GM19239 (cell line): ENCODE measurements at regions not wholly inside any gene's neighbourhood (a gene's known extent, or its start where the extent isn't known, plus 50 kb on each side); places are given as distances from the start of the nearest gene placed in this dataset.

Source experiments
- DNase-seq: peaks from one replicate; pipeline ENCODE4 v3.0.0; 2011; ENCODE audit warnings: low spot score; ENCODE audit not compliant: insufficient read length
- FAIRE-seq: peaks from 2 replicates; lab custom pipeline; 2011; peaks lifted over from hg19 to GRCh38; lab: Jason Lieb, UNC

DNA sequence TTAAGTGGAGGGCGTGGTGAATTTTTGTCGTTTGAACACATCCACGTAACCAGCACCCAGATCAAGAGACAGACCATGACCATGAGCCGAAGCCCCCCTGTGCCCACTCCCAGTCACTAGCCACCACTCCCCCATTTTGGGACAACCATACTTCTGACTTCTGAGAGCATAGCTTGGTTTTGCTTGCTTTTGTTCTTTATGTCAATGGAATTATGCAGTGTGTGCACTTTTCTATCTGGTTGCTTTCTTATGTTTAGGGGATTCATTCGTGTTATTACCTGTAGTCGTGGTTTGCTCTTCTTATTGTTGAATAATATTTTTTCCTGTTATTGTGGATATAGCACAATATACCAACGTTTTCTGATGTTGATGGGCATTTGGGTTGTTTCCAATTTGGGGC lies 141.7 kb downstream of the GLI2 start:
- no peak for DNase-seq
- FAIRE-seq: no peak

DNA sequence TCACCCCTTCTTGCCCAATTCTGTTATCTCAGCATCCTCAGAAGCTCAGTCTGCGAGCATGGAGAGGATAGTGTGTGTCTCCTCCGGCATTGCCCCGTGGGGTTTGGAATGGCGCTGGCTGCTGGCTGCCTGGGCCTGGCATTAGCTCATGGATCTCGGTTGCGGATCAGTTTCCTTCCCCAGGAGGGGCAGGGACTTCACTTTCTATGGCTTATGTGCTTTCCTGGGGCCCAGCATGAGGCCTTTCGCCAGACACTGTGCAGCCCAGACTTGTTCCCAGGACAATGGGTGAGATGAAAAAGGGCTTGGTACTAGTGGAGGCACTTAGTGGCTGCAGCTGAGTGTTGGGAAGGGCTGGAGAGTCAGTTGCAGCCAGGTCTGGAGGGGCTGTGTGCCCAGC lies 143.3 kb downstream of the GLI2 start:
- FAIRE-seq: no peak
- no peak for DNase-seq

DNA sequence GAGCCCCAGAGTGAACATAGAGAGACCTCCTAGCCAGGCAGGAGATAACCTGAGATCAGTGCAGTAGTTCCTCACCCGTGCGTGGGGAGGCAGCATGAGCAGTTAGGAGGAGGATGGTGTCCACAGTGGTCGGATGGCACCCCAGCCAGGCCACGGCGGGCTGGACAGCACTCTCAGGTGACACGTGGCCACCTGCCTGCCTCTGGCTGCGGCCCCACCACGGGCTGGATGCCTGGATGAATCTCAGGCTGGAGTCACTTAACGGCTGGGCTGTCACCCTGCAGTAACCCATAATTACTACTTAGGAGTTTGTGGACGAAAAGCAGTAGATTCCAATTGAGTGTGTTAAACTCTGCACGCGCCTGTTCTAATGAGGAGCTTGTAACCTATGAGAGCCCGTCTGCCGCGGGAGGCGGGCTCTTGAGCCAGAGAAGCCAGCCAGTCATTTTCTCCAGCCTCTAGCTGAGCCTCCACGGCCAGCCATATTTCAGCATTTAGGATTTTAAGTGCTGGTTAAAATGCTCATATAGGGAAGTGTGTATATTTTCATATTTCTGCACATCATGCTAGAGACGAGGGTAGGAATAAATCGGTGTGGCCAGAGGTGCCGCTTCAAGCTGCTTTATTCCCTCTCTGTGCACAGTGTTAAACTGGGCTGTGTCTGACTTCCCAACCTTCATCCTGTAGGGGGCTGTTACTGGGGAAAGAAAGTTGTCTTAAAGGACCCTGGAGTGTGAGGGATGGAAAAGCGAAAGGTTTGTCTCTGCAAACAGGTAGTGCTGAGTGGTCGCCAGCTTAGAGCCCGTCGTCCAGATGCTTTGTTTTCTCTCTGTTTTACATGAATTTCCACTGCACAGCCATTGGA lies 144.0 kb downstream of the GLI2 start:
- FAIRE-seq (no peak), DNase-seq (no peak)

DNA sequence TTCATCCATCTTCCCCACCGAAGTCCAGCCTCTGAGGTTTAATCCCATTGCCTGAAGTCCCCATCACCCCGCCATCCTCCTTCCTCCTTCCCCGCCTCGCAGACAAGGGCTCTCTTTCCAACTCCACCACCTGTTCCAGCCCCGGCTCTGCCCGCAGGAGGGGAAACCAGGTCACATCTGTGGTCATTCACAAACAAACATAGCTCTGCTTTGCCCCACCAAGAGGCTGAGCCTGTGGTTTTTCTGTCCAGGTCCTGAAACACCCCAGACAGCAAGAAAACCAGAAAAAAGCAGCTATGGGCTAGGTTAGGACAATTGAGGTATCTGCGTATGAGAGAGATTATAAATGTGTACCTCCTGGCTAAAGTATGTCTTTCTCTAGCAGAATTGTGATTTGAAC lies 144.7 kb downstream of the GLI2 start:
- no peak for DNase-seq
- no peak for FAIRE-seq

DNA sequence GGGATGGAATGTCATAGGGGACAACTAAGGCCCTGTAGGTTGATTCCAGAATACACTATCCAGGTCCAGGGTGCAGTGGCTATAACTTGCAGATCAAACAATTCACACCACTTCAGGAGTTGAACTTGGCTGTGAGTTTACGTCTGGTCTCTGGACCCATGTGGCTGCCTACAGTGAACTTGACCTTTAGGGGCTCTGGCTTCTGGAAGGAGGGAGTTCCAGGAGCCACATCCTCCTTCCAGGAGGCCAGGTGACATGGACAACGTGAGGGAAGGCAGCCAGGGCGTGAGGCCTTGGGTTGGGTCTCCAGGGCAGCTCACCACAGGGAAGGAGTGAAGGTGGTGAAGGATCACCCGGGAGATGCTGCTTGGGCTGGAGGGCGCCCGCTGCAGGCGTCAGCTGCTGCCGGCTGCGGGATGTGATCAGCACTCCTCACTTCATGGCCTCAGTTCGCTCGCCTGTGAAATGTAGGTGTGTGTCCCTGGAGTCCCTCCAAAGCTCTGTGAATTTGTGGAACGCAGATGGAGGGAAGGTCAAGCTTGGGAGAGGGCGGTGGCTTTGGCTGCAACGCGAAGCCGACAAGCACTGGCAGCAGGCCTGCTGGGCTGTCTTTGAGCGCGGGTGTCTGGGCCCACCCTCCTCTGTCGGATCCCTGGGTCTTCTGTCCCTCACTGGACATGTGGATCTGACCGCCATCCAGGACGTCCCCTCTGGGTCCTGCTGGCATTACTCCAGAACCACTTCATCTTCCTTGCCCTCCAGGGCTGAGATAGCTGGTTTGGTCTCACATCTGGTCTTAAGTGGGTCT lies 146.5 kb downstream of the GLI2 start:
- DNase-seq (no peak), FAIRE-seq (no peak)

DNA sequence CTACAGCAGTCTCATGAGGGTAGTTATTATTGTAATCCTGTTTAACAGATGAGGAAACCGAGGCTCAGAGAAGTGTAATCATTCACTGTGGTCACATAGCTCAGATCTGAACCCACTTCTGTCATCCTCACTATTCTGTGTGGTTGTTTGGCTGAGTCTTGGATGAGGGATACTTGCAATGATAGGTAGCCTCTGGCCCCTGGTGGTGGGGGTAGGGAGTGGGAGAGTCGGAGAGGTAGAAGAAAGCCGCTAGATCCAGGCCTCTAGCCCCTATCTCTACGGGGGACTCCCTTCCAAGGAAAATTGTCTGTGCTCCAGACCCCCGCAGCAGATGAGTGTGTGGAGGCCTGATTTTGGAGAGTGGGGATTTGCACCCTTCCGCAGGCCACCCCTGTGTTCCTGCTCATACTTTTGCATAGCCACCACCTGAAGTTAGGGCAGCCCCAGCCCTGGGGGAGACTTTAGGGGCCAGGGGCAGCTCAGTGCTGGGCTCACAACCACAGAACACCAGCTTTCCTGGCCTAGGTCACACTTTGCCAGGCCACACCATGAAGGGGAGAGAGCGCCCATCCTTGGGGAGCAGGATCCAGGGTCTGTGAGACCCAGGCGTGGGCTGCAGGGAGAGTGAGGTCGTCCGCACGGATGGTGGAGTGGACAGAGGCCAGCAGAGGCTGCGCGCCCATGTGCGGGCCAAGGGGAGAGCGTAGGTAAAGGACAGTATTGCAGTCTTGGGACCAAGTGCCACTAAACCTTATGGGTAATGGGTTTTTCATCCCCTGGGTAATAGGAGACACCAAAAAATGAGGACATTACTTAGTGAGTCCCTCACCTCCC lies 148.2 kb downstream of the GLI2 start:
- DNase-seq (no peak), FAIRE-seq (no peak)

DNA sequence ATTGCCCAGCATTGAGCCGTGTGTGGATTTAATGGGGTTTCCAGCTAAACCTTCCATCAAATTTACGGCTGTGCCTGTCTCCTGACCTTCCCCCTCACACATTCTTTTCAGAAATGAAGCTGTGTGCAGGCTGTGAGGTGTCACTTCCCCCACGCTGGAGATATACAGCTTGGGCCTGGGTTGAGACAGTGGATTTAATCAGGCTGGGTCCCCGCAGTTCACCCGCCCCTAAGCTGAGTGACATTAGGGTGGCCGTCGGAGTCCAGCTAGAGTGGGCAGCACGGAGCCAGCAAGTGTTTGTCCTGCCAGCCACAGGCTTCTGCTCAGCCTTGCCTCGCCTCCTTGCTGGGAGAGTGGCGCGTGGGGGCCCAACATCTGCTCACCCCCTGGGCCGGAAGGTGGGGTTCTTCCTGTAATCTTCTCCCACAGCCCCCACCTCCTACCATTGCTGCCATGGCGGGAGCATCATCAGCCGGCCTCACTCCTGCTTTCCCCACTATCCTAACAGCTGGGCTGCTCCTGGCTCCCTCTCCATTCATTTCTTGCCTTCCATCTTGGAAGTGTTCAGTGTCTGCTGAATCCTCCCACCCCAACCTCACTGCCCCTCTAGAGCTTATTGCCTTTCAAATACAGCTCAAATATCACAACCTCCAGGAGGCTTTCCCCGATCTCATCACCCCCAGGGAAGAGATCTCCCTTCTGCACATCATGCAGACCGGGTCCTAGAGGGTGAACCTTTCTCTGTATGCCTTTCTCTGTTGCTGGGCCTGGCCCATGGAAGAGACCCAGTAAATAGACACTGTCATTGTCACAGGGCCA lies 149.0 kb downstream of the GLI2 start:
- FAIRE-seq (no peak), DNase-seq (no peak)

DNA sequence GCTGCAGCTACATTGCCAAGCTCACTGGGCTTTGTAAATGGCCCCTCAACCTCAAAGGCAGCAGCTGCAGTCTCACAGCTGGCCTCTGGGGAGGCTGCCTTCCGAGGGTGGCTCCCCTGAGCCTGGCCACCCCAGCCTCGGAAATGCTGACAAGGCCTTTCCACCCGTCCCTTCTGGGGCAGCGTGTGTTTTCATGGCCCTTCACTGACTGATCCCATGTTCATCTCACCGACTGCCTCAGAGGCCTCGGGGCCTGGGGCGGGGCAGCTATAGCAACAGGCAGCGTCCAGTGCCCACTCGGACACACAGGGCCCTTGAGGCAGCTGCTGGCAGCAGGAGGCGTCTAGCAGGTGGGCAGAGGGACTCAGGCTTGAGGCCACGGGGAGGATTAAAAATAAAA lies 149.7 kb downstream of the GLI2 start:
- DNase-seq (no peak), FAIRE-seq (no peak)

DNA sequence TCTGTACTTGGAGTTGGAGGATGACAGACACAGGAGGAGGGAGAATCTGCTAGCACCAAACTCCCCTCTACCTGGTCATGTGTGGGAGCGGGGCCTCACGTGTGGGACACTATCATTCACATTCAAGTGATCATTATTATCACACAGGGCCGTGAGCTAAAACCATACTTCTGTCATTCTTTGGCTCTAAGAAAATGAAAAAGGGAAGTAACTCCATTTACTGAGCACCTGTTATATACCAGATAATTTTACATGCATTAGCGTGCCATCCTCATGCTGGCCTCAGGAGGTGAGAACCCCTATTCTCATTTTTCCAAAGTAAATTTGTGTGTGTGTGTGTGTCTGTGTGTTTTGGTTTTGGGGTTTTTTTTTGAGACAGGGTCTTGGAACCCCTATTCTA lies 150.1 kb downstream of the GLI2 start:
- DNase-seq: no peak
- no peak for FAIRE-seq

DNA sequence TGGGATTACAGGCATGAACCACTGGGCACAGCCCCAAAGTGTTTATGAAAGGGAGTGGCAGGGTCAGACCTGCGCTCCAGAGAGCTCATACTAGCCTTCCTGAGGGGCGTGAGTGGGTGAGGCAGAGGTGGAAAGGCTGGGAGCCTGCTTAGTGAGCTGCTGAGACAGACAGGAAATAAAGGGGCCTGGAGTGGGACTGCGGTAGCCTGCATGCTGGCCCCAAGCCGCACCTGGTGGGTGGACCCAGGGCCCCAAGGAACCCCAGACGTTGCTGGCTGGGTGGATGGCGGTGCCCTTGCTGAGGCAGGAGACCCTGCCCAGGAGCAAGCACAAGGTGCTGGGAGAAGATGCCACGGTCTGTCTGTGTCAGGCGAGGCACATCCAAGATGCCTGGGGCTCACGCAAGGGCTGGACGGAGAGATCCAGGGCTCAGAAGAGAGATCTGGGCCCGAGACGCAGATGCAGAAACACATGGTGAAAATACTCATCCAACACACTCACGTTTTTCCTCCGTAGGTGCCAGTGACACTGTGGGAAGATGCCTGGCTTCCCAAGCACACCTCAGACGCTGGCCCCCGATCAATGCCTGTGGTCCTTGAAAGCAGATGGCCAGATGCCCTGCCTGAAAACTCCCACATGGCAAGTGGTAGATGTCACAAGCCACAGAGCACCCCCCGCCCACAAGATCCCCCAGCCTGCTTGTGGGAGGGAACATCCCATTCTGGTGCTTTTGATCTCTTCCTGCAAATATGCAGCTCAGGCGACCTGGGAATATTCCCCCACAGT lies 151.1 kb downstream of the GLI2 start:
- no peak for FAIRE-seq
- DNase-seq: no peak

DNA sequence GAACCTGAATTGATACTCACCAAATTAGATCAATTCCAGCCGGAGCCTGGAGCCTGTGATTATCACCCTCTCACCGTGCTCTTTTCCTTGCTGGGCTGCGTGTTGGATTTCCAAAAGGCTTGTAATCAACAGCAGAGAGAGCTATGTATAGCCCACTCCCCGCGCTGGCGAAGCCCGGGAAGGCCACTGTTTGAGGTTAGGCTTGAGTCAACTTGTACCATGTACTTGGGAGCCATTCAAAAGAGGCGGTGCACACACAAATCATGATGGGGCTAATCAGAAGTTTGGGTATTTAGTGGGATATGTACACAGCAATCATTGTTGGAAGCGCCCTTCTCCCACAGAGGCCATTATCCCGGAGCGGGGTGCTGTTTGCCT lies 151.6 kb downstream of the GLI2 start:
- FAIRE-seq (no peak), DNase-seq (no peak)

DNA sequence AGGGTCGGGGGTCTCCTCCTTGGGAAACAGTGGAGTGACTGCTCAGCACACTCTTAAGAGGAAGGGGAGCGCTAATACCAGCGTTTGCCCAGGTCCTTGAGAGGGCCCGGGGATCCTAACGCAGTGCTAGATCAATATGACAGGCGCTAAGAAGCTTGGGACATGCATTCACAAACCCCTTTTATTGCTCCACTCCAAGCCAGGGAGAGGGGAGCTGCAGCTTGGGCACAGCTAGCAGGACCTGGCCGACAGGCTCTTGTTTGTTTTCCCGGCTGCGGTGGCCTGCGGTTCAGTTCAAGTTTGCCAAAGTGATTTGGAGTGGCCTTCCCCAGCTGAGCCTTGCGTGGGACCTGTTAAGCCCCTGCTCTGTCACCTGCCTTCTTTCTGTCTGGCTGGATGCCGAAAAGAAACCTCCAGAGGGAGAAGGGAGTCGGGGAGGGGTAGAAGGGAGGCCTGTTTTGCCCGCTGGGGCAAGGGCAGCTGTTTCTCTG lies 152.1 kb downstream of the GLI2 start:
- DNase-seq: no peak
- no peak for FAIRE-seq

DNA sequence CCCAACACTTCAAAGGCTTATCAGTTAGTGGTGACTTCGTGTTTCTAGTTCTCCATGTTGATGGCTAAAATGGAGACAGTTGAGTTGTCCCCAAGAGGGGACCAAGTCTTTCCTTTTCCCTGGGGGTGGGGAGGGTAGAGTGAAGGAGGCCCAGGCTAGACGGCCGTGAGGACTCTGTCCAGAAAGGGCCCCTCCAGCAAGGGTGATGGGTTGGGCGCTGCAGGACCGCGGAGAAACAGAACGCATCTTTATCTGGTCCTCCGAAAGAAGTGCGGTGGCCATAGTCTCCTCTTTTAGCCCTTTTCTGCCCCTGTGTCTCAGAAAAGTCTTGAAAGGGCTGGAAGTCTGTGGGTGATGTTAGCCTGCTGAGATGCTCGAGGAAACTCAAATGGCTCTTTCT lies 153.2 kb downstream of the GLI2 start:
- FAIRE-seq: no peak
- no peak for DNase-seq

DNA sequence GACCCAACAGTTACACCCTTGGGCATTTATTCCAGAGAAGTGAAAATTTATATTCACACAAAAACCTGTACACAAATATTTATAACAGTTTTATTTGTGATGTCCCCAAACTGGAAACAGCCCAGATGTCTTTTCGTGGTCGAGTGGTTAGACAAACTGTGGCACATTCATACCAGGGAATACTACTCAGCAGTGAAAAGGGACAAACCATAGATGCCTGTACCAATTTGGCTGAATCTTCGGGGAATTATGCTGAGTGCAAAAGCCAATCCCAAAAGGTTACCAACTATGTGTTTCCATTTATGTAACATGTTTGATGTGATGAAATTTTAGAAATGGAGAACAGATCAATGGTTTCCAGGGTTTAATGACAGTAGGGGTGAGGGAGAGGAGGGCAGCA lies 154.3 kb downstream of the GLI2 start:
- no peak for DNase-seq
- no peak for FAIRE-seq

DNA sequence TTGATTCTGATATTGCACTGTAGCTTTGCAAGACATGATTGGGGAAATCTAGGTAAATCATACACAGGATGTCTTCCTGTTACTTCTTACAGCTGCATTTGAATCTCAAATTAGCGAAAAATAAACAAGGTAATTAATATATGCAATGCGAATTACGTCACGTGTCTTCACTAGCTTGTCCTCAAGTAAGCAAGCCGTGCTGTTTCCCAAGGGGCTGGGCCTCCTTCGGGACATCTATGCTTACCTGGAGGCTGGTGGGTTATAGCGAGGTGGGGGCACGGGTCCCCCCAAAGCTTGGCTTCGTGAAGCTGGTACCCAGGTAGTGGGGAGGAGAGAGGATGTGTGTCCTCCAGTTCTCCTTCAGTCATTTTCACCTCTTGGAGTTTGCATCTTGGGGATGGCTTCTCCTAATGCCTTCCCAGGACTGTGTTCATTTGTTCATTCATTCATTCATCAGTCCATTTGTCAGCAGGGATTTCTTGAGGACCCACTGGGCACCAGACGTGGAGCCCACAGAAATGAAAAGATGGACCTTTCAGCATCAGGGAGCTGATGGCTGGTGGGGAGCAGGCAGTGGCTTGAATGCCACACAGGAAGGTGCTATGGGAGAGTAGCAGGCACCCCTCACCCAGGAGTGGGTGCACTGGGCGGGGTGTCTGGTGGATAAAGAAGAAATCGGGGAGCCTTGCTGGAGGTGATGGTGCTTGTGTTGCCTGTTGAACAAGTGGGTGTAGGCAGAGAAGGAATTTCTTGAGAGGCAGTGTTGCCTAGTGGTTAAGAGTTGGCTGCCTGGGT lies 155.1 kb downstream of the GLI2 start:
- FAIRE-seq: no peak
- DNase-seq: no peak

DNA sequence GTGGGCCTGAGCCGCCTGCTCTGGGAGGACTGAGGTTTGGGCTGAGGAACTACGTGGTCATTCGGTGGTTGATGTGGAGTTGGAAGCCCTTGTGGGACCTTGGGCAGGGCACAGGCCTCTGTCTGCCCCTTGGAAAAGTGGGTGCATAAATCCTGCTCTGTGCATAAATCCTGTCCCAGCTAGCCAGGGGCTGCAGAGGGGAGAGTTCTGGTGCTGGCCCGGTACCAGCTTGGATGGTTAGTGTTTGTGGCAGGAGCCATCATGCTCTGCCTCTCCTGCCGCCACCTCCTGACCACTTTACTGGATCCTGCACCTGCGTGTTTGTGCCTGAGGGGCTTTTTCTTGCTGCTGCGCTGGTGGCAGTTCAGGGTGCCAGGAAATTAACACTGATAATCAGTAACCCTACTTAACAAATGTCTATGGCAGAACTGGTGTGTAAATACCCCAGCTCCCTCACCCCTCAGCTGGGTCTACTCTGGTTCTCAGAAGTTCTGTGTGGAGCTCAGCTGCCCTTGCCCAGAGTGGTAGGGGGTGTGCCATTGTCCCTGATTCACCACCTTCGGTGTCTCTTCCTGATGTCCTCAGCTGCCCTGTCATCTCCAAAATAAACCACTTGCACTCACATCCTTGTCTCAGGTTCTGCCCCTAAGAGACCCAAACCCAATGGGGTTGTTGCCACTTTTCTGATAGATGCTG lies 156.8 kb downstream of the GLI2 start:
- FAIRE-seq: no peak
- no peak for DNase-seq

DNA sequence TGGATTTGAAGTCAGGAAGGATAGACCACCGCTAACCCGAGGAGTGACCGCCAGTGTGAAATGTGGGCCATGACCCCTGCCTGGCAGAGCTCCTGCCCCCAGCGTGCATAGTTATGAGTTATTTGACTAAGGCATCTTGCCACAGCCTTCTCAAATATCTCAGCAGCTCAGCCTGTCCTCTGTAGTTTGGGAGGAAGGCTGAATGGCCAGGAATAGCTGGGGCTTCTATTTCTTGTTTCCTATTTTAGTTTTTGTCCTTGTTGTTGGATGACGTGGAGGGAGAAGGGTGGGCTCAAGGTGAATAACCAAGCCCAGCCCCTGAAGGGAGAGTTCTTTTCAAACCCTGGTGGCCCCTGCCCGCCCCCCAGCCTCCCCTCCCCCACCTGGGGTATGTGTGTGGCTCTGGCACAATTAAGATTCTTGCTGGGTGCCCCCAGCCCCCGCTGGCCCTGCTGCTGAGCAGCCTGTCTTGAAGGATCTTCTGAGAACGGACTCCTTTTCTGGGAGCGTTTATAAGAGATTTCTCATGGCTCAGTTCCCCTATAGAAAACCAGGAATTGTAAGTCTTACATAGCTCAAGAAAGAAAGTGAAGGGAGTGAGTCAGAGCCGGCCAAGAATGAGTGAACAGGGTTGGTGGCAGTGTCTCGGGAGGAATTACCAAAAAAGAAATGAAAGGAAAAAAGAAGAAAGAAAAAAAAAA lies 157.4 kb downstream of the GLI2 start:
- DNase-seq (no peak), FAIRE-seq (no peak)
